Loucy (cell line): ENCODE measurements at regions not wholly inside any gene's neighbourhood (a gene's known extent, or its start where the extent isn't known, plus 50 kb on each side); places are given as distances from the start of the nearest gene placed in this dataset.
A peak's percentile ranks its signal among the peaks of the same experiment; 100 is the strongest.

ENCODE experiments used
- H2AFZ ChIP-seq: fragments of 200-600 bp; sonication (generic); 2 replicates; pipeline ENCODE4 v1.6.0; 2016; ENCODE audit warnings: antibody characterized with exemption, mild to moderate bottlenecking, low read length, moderate library complexity
- H3F3A ChIP-seq: fragments of 200-600 bp; 2 replicates; pipeline ENCODE4 v1.6.0; 2016; ENCODE audit warnings: antibody characterized with exemption, low read depth, mild to moderate bottlenecking
- H3K27me3 ChIP-seq: fragments of 200-600 bp; sonication (generic); 2 replicates; pipeline ENCODE4 v1.6.1; 2014; ENCODE audit warnings: low read length, mild to moderate bottlenecking; ENCODE audit not compliant: insufficient read depth, poor library complexity, severe bottlenecking
- H3K36me3 ChIP-seq: fragments of 200-600 bp; sonication (generic); 2 replicates; pipeline ENCODE4 v1.6.1; 2016; ENCODE audit warnings: low read length; ENCODE audit not compliant: insufficient read depth
- H3K4me1 ChIP-seq: fragments of 200-600 bp; sonication (generic); 2 replicates; pipeline ENCODE4 v1.5.1; 2014; ENCODE audit warnings: low read length, mild to moderate bottlenecking; ENCODE audit not compliant: insufficient read depth, poor library complexity, severe bottlenecking
- H3K4me2 ChIP-seq: fragments of 200-600 bp; sonication (generic); 2 replicates; pipeline ENCODE4 v1.6.0; 2014; ENCODE audit warnings: antibody characterized with exemption, low read length, low read depth, mild to moderate bottlenecking; ENCODE audit not compliant: poor library complexity, severe bottlenecking
- H3K4me3 ChIP-seq: fragments of 200-600 bp; sonication (generic); 2 replicates; pipeline ENCODE4 v1.5.1; 2014; ENCODE audit warnings: low read length, mild to moderate bottlenecking, mixed read lengths; ENCODE audit not compliant: poor library complexity, severe bottlenecking
- H3K79me2 ChIP-seq: fragments of 200-600 bp; sonication (generic); 2 replicates; pipeline ENCODE4 v1.6.1; 2014; ENCODE audit warnings: low read length; ENCODE audit not compliant: insufficient read depth
- H3K9ac ChIP-seq: fragments of 200-600 bp; sonication (generic); 2 replicates; pipeline ENCODE4 v1.6.0; 2014; ENCODE audit warnings: mild to moderate bottlenecking, low read depth, low read length, moderate library complexity; ENCODE audit not compliant: poor library complexity, severe bottlenecking
- H3K9me2 ChIP-seq: fragments of 200-600 bp; sonication (generic); replicated peaks from 2 replicates; pipeline ENCODE4 v1.6.1; 2016; ENCODE audit warnings: low read depth, low read length, mixed read lengths
- H3K9me3 ChIP-seq: fragments of 200-600 bp; sonication (generic); 2 replicates; pipeline ENCODE4 v1.6.1; 2014; ENCODE audit warnings: mild to moderate bottlenecking, antibody characterized with exemption, low read length, low read depth; ENCODE audit not compliant: insufficient read depth
- H4K20me1 ChIP-seq: fragments of 200-600 bp; sonication (generic); 2 replicates; pipeline ENCODE4 v1.6.0; 2014; ENCODE audit warnings: antibody characterized with exemption, low read length, mild to moderate bottlenecking; ENCODE audit not compliant: insufficient read depth, poor library complexity, severe bottlenecking
- CTCF ChIP-seq: fragments of 200-600 bp; sonication (generic); conservative IDR thresholded peaks from 2 replicates; pipeline ENCODE4 v1.5.1; 2014; ENCODE audit warnings: mild to moderate bottlenecking, antibody characterized with exemption, low read length
- EZH2phosphoT487 ChIP-seq: fragments of 200-600 bp; IDR thresholded peaks from 2 replicates; pipeline ENCODE4 v1.6.1; 2018; ENCODE audit warnings: antibody characterized with exemption, mild to moderate bottlenecking, moderate library complexity, borderline replicate concordance

- Histone ChIP-seq H3K4me1 (peaks cover 13% of the 10 kb centered on the region), H3K9me3 (no peaks in the 10 kb centered on the region), H3K9me2 (no peaks in the 10 kb centered on the region), H3K79me2 (no peaks in the 10 kb centered on the region), H3K4me3 (peak overlapping the region; percentile 33), H3K4me2 (peak overlapping the region; percentile 65), H3K9ac (no peak overlapping the region), H4K20me1 (no peaks in the 10 kb centered on the region), H3K27me3 (peaks cover 75% of the 10 kb centered on the region), H2AFZ (peak overlapping the region; percentile 31; the same call in 1 of the 2 replicates), H3F3A (no peaks in the 10 kb centered on the region), H3K36me3 (no peaks in the 10 kb centered on the region)
- TF ChIP-seq EZH2phosphoT487 (no peak), CTCF (no peak)
These were observed 149.6 kb downstream of the IRS1 start for GRCh38 chr2:226649871-226650660.

GRCh38 chr2:226649201-226649600, 150.4 kb downstream of the IRS1 start:
- Histone ChIP-seq H3K4me1 (peaks cover 13% of the 10 kb centered on the region), H3K79me2 (no peaks in the 10 kb centered on the region), H2AFZ (no peak overlapping the region), H3K9ac (no peak overlapping the region), H3K4me2 (peak overlapping the region; percentile 65), H3F3A (no peaks in the 10 kb centered on the region), H3K9me3 (no peaks in the 10 kb centered on the region), H3K4me3 (peak overlapping the region; percentile 33), H3K27me3 (peaks cover 75% of the 10 kb centered on the region), H4K20me1 (no peaks in the 10 kb centered on the region), H3K9me2 (no peaks in the 10 kb centered on the region), H3K36me3 (no peaks in the 10 kb centered on the region)
- no peak for TF ChIP-seq CTCF
- no peak for TF ChIP-seq EZH2phosphoT487

- Histone ChIP-seq H3K27me3 (peaks cover 75% of the 10 kb centered on the region), H3K36me3 (no peaks in the 10 kb centered on the region), H3K9me2 (no peaks in the 10 kb centered on the region), H2AFZ (no peak overlapping the region), H3K4me2 (no peak overlapping the region), H3K79me2 (no peaks in the 10 kb centered on the region), H3K4me3 (no peak overlapping the region), H3K9me3 (no peaks in the 10 kb centered on the region), H3K9ac (no peak overlapping the region), H3K4me1 (peaks cover 13% of the 10 kb centered on the region), H3F3A (no peaks in the 10 kb centered on the region), H4K20me1 (no peaks in the 10 kb centered on the region)
- TF ChIP-seq EZH2phosphoT487 (no peak), CTCF (no peak)
These were observed 151.8 kb downstream of the IRS1 start for GRCh38 chr2:226647621-226648518.
